IPS DF 6.9 (cell line): ENCODE measurements at regions not wholly inside any gene's neighbourhood (a gene's known extent, or its start where the extent isn't known, plus 50 kb on each side); places are given as distances from the start of the nearest gene placed in this dataset.

Source experiments
- DNase-seq: peaks from one replicate; pipeline ENCODE4 v3.0.0-alpha.2; 2013; ENCODE audit warnings: low read depth, low spot score
- H3K27ac ChIP-seq: one replicate; pipeline ENCODE4 v1.5.1; 2013; ENCODE audit warnings: low read length, control low read depth
- H3K27me3 ChIP-seq: 2 replicates; pipeline ENCODE4 v1.6.1; 2013; ENCODE audit warnings: mild to moderate bottlenecking, low read length; ENCODE audit not compliant: control insufficient read depth, insufficient read depth
- H3K36me3 ChIP-seq: 2 replicates; pipeline ENCODE4 v1.6.1; 2013; ENCODE audit warnings: low read length; ENCODE audit not compliant: control insufficient read depth, insufficient read depth
- H3K4me1 ChIP-seq: 2 replicates; pipeline ENCODE4 v1.6.1; 2013; ENCODE audit warnings: low read length; ENCODE audit not compliant: control insufficient read depth, insufficient read depth
- H3K4me3 ChIP-seq: 2 replicates; pipeline ENCODE4 v1.5.1; 2013; ENCODE audit warnings: mild to moderate bottlenecking, low read length
- H3K9me3 ChIP-seq: 2 replicates; pipeline ENCODE4 v1.6.1; 2013; ENCODE audit warnings: low read length, inconsistent platforms; ENCODE audit not compliant: control insufficient read depth, insufficient read depth
- WGBS: extraction: QIAGEN DNeasy Blood & Tissue Kit; methylation state at CpG from one replicate; pipeline ENCODE4 v1.1.7; 2013; ENCODE audit warnings: mixed read lengths, missing lambda C conversion rate; ENCODE audit not compliant: insufficient read length, insufficient coverage; 5-methylcytosine and 5-hydroxymethylcytosine counted together

DNA sequence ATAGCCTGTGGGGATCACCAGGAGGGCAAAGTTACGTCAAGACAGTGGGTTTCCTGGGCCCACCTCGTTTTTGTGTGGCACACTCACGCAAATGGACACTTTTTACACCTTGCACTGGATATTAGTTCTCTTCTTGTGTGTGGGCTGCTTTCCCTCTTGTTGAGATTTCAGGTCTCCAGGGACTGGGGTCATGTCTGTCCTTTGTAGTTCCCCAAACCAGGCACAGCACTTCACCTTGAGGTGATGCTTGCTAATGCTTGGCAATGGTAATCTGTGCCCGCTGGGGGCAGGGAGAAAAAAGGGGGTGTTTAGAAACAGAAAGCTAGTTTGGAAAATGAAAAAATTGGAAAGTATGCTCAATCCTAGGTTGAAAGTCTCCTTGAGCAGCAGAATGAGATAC is 195.3 kb downstream of the PTEN start:
- no peaks in the 10 kb centered on the region for H3K4me1 ChIP-seq
- DNase-seq = no peak
- WGBS = no CpG with 5 or more reads among the region's 4 CpGs
- H3K27me3 ChIP-seq = 0 out of 2 replicates have a peak, but pooled peaks cover 1% of the 10 kb centered on the region
- H3K27ac ChIP-seq = no peak overlapping the region
- H3K9me3 ChIP-seq = no peaks in the 10 kb centered on the region
- no peak overlapping the region for H3K4me3 ChIP-seq
- H3K36me3 ChIP-seq = no peaks in the 10 kb centered on the region

GRCh38 chr10:88059190-88059589 is 195.8 kb downstream of the PTEN start:
- Histone ChIP-seq H3K27me3 (0 out of 2 replicates have a peak, but pooled peaks cover 1% of the 10 kb centered on the region), H3K4me1 (no peaks in the 10 kb centered on the region), H3K36me3 (no peaks in the 10 kb centered on the region), H3K9me3 (no peaks in the 10 kb centered on the region), H3K4me3 (no peak overlapping the region), H3K27ac (no peak overlapping the region)
- no CpG with 5 or more reads among the region's 4 CpGs for WGBS
- DNase-seq = no peak

GRCh38 chr10:88060762-88061161 is 197.3 kb downstream of the PTEN start:
- Histone ChIP-seq H3K9me3 (no peaks in the 10 kb centered on the region), H3K27me3 (no peaks in the 10 kb centered on the region), H3K4me3 (no peak overlapping the region), H3K4me1 (no peaks in the 10 kb centered on the region), H3K27ac (no peak overlapping the region), H3K36me3 (no peaks in the 10 kb centered on the region)
- no CpG with 5 or more reads among the region's 6 CpGs for WGBS
- DNase-seq = no peak

DNA sequence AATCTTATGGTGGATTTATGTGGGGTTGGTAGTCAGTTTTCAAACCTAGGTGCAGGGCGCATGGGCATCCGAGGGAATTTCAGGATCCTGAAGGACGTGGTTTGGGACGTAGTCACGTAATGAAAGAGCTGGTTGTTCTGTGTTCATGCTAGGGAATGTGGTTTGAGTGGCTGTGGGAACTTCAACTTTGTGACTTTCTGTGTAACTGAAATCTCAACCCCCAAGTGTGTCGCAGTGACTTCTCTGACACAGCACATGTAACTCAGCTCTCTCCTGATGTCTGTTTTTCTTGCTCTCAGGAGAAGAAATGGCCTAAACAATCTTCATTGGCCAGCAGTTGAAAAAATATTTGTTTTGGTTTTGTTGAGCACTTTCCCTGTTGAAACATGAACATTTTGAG is 199.0 kb downstream of the PTEN start:
- H3K4me3 ChIP-seq = no peak overlapping the region
- no CpG with 5 or more reads among the region's 6 CpGs for WGBS

DNA sequence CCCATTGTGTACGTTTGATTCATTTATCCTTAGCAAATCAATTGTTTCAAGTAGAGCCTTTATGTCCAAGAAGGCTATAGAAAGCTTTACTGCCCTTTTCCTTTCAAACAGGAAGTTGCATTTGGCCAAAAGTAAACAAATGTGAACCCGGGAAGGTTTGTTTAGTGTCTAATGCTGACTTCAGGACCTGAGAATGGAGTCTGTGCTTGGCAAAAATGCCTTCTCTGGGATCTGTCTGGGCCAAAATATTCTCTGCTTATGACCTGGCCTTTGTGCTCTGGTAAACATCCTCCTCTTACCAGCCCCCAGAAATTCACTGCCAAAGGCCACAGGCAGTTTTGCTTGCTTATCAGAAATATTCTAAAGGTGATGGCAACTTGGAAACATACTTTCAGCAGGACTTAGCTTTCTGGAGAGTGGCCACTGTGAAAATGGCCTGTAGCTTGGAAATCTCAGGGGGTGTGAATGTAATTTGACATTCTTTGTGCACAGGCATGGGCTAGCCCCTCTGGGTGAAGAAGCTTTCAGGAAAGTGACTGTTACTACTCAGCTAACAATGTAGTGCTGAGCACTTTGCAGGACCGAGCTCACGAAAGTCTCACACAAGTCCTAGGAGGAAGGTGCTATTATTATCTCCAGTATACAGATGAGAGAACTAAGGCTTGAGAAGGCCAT is 199.5 kb downstream of the PTEN start:
- no peaks in the 10 kb centered on the region for H3K36me3 ChIP-seq
- H3K27ac ChIP-seq = no peak overlapping the region
- H3K4me3 ChIP-seq = no peak overlapping the region
- no peak for DNase-seq
- no peaks in the 10 kb centered on the region for H3K9me3 ChIP-seq
- H3K27me3 ChIP-seq = no peaks in the 10 kb centered on the region
- no peaks in the 10 kb centered on the region for H3K4me1 ChIP-seq
- WGBS = no CpG with 5 or more reads among the region's 4 CpGs

More for the DNA sequence above, 199.0 kb downstream of the PTEN start:
- Histone ChIP-seq H3K36me3 (no peaks in the 10 kb centered on the region), H3K4me1 (no peaks in the 10 kb centered on the region), H3K27ac (no peak overlapping the region), H3K27me3 (no peaks in the 10 kb centered on the region), H3K9me3 (no peaks in the 10 kb centered on the region)
- no peak for DNase-seq

DNA sequence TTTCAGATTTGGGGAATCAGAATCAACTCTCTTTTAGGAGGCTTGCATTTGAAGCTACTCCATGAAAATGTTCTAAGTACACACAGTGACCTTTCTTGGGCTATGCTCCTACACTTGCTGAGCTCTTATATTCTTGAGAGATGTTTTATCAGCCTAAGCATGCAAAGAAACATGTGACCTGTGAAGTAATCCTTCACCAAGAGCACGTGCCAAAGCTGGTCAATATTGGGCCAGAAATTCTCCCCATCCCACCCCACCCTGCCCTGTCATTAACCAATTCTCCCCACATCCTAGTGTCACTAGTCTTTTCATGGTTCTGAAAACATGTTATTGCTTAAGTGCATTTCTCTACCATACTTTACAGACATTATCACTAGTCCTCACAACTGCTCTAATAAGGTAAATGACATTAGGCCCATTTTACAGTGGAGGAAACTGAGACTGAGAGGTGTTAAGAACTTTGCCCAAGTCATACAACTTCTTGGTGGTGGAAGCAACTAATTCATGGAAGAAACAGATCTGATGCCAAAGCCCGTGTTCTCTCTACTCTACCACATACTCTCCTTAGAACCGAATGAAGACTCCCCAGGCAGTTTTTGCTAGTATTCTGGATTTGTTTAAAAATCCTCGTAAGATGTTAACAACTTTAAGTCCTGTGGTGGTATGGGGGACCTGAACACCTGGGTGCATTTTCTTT is 200.6 kb downstream of the PTEN start:
- Histone ChIP-seq H3K27ac (no peak overlapping the region), H3K9me3 (no peaks in the 10 kb centered on the region), H3K4me1 (no peaks in the 10 kb centered on the region), H3K4me3 (no peak overlapping the region), H3K27me3 (no peaks in the 10 kb centered on the region), H3K36me3 (no peaks in the 10 kb centered on the region)
- no CpG with 5 or more reads among the region's 4 CpGs for WGBS
- DNase-seq = no peak

- H3K4me1 ChIP-seq = no peaks in the 10 kb centered on the region
These were observed 201.4 kb downstream of the PTEN start for GRCh38 chr10:88064608-88065382.

DNA sequence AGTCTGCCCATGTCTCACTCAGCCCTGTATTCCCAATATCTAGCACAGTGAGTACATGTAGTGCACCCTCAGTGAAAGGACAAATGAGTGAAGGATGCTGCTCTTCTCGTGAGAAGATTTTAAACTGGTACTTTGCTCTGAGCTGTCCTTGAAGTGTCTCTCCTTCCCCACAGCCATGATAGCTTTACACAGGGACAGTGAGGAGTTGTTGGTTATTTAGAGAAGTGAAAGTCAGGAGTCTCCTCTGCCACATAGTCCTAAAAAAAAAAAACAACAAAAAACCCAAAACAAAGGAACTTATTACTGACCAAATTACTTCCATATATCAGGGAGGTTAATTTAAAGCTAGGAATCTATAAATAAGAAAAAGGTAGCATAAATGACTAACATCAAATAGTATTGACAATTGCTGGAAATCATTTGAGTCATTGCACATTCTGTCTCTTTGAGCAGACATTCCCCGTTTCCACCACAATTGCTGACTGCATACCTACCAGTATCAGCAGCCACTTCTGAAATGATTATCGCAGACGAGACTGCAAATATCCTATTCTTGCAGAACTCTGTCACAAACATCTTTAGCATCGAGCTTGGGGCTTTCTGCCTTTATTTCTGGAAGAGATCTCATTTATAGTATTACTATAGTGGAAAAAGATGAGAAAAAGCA is 202.1 kb downstream of the PTEN start:
- no CpG with 5 or more reads among the region's 5 CpGs for WGBS

More at GRCh38 chr10:88064608-88065382, 201.4 kb downstream of the PTEN start:
- DNase-seq = no peak
- Histone ChIP-seq H3K4me3 (no peak overlapping the region), H3K27me3 (no peaks in the 10 kb centered on the region), H3K36me3 (no peaks in the 10 kb centered on the region), H3K9me3 (no peaks in the 10 kb centered on the region), H3K27ac (no peak overlapping the region)
- WGBS = no CpG with 5 or more reads among the region's 5 CpGs

DNA sequence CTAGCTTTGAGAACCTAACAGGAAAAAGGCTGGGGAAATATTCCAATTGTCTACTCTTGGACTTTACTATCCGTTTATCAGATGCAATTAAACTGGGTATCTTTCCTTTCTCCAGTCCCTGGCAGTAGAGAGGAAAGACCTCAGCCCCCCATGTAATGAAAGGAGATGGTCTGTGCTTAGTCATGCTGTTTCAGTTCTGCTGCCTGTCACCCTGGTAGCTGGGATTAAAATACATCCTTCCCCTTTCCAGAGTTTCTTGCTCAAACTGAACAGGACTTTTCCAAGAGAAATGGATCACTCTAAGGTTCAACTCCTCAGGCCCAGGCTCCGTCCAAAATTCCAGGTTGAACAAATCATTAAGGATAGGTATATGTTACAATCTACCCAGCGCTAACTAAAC is 202.9 kb downstream of the PTEN start:
- Histone ChIP-seq H3K27ac (no peak overlapping the region), H3K4me3 (no peak overlapping the region), H3K36me3 (no peaks in the 10 kb centered on the region), H3K27me3 (no peaks in the 10 kb centered on the region), H3K9me3 (no peaks in the 10 kb centered on the region), H3K4me1 (no peaks in the 10 kb centered on the region)
- no peak for DNase-seq
- no CpG with 5 or more reads among the region's 3 CpGs for WGBS

More for the DNA sequence above, 202.1 kb downstream of the PTEN start:
- Histone ChIP-seq H3K36me3 (no peaks in the 10 kb centered on the region), H3K27me3 (no peaks in the 10 kb centered on the region), H3K9me3 (no peaks in the 10 kb centered on the region), H3K4me1 (no peaks in the 10 kb centered on the region), H3K4me3 (no peak overlapping the region), H3K27ac (no peak overlapping the region)
- no peak for DNase-seq

DNA sequence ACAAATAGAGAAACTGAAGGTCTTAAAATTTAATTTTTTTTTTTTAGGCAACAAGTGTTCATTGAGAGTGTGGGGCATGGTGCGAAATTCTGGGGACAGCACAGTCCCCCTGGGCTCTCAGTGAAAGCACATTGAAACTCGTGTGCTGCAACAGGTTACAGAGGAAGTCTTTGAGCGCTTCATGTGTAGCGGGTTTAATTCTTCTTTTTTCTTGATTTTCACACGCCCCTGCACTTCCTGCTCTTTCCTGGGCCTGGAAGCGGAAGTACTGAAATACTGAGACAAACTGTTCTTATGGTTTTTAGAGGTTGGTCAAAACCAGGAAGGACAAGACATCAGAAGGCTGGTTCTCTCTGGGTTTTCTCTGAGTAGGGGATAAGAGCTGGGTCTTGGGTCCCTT is 203.5 kb downstream of the PTEN start:
- H3K36me3 ChIP-seq = no peaks in the 10 kb centered on the region

More for the DNA sequence above, 203.5 kb downstream of the PTEN start:
- no peak for DNase-seq
- Histone ChIP-seq H3K4me3 (no peak overlapping the region), H3K27me3 (no peaks in the 10 kb centered on the region), H3K27ac (no peak overlapping the region), H3K9me3 (no peaks in the 10 kb centered on the region), H3K4me1 (no peaks in the 10 kb centered on the region)
- WGBS = no CpG with 5 or more reads among the region's 6 CpGs
